Breast epithelium (tissue), 3 donors: ENCODE measurements at regions not wholly inside any gene's neighbourhood (a gene's known extent, or its start where the extent isn't known, plus 50 kb on each side); places are given as distances from the start of the nearest gene placed in this dataset.

Source experiments
- CTCF ChIP-seq, 3 donors: fragments of 450-650 bp; IDR thresholded peaks; one replicate each; pipeline ENCODE4 v1.5.1; 2016 to 2017; ENCODE audit warnings: antibody characterized with exemption in 3 of 3, mild to moderate bottlenecking in 3 of 3, moderate library complexity in 3 of 3
- POLR2AphosphoS5 ChIP-seq, 3 donors: sonication (generic); formaldehyde crosslinking; IDR thresholded peaks; one replicate each; pipeline ENCODE4 v1.6.1; 2017; ENCODE audit warnings: antibody characterized with exemption in 3 of 3

DNA sequence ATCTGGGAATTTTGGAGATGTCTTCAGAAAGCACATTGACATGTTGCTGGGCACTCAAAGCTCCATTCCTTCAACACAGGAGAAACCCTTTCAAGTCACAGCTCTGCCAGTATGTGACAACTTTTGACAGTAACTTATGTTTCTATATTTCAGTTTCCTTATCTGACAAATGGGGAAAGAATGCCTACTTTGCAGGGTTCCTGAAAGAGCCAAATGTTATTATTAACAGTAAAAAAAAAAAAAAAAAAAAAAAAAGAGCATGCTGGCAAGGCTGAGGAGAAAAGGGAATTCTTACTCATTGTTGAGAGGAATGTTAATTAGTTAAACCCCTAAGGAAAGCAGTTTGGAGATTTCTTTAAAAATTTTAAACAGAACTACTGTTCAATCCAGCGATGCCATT lies 272.5 kb upstream of the TGFBR2 start:
- no peak for TF ChIP-seq CTCF (IDR thresholded peaks at IDR 0.05)
- no peak for TF ChIP-seq POLR2AphosphoS5 (IDR thresholded peaks at IDR 0.05)
